ENCODE measurements at regions not wholly inside any gene's neighbourhood (a gene's known extent, or its start where the extent isn't known, plus 50 kb on each side); places are given as distances from the start of the nearest gene placed in this dataset.

GRCh38 chr21:15191342-15191741 lies 126.5 kb upstream of the NRIP1 start:
- H2AFZ ChIP-seq (ENCODE audit: control insufficient read depth, low read depth, low read length), result no peak overlapping the region
- H3K79me2 ChIP-seq (ENCODE audit: control insufficient read depth, insufficient read depth, low read length), result no peaks in the 10 kb centered on the region
- no TSS peak for BruUV-seq (replicated peaks)
- no peaks in the 10 kb centered on the region for H4K20me1 ChIP-seq (ENCODE audit: control insufficient read depth, insufficient read depth)
- no peak overlapping the region for H3K4me3 ChIP-seq
- SMC1A ChIA-PET (ENCODE audit: uncharacterized antibody, unreplicated experiment), result no interaction called here
- no peak overlapping the region for H3K4me2 ChIP-seq (ENCODE audit: control insufficient read depth, insufficient read depth)
- WGBS (ENCODE audit: insufficient coverage, insufficient replicate concordance, low lambda C conversion rate, missing lambda C conversion rate), result 3% methylated on average over 5 of the region's 5 CpGs
- H3K9me3 ChIP-seq (replicated peaks; ENCODE audit: control insufficient read depth, insufficient read depth, low read length), result no peaks in the 10 kb centered on the region
- intact Hi-C loops (cut with micrococcal nuclease; ENCODE audit: unreplicated experiment) (no loop called here), in situ Hi-C loops (cut with MboI) (no loop called here)
- RAD21 ChIA-PET (ENCODE audit: unreplicated experiment), result no interaction called here
- no peak for FAIRE-seq
- H3K27ac ChIP-seq (ENCODE audit: control insufficient read depth, insufficient read depth), result no peak overlapping the region
- H3K9ac ChIP-seq (ENCODE audit: control insufficient read depth, insufficient read depth, low read length), result no peak overlapping the region
- POLR2A ChIA-PET, result no interaction called here
- ATAC-seq, result no peak
- no peak for DNase-seq (ENCODE audit: low read depth, low spot score)
- H3K27me3 ChIP-seq (replicated peaks in 1 of 2; ENCODE audit: control insufficient read depth in 2 of 2, insufficient read depth in 2 of 2, low read length in 1 of 2), result no peaks in the 10 kb centered on the region; a peak in 1 of 4 replicates
- H3K4me1 ChIP-seq (ENCODE audit: control insufficient read depth, insufficient read depth, low read length), result no peaks in the 10 kb centered on the region
- CTCF ChIA-PET, result no interaction called here
- H3K36me3 ChIP-seq (ENCODE audit: control insufficient read depth in 2 of 2, insufficient read depth in 2 of 2, low read length in 1 of 2), result no peaks in the 10 kb centered on the region
- TF ChIP-seq EGR1 (IDR thresholded peaks at IDR 0.05; ENCODE audit: borderline replicate concordance in 1 of 2, low read depth in 2 of 2, low read length in 2 of 2), result no peak
- no peak for TF ChIP-seq MLLT1 (IDR thresholded peaks at IDR 0.05)
- no peak for TF ChIP-seq SMAD5 (IDR thresholded peaks at IDR 0.05; ENCODE audit: low read depth)
- TF ChIP-seq JUNB (IDR thresholded peaks at IDR 0.05), result no peak
- no peak for TF ChIP-seq HCFC1 (IDR thresholded peaks at IDR 0.05; ENCODE audit: low read length)
- no peak for TF ChIP-seq MEF2B (IDR thresholded peaks at IDR 0.05; ENCODE audit: partially characterized antibody, poor library complexity, severe bottlenecking)
- TF ChIP-seq JUND (IDR thresholded peaks at IDR 0.05; ENCODE audit: low read depth, low read length), result no peak
- no peak for TF ChIP-seq CBX3 (IDR thresholded peaks at IDR 0.05; ENCODE audit: borderline replicate concordance, low read depth)
- no peak for TF ChIP-seq MXI1 (IDR thresholded peaks at IDR 0.05; ENCODE audit: low read depth, low read length)
